HG02798 (cell line): ENCODE measurements at regions not wholly inside any gene's neighbourhood (a gene's known extent, or its start where the extent isn't known, plus 50 kb on each side); places are given as distances from the start of the nearest gene placed in this dataset.
"Not testable (repeated sequence)": the region's sequence is repeated elsewhere in the genome, so short reads cannot be mapped to it uniquely, and the experiment has no call there.

Source experiments
- ATAC-seq: cut with Tn5 transposase; IDR thresholded peaks from one replicate; pipeline ENCODE4 v1.9.1; 2021; ENCODE audit warnings: mild to moderate bottlenecking; ENCODE audit not compliant: unreplicated experiment, poor library complexity

GRCh38 chr14:58725871-58726270 is 88.1 kb downstream of the DACT1 start:
- ATAC-seq: no peak

GRCh38 chr14:58730792-58731464 is 93.2 kb downstream of the DACT1 start:
- no peak for ATAC-seq

GRCh38 chr14:58731465-58732293 is 93.9 kb downstream of the DACT1 start:
- ATAC-seq: no peak

GRCh38 chr14:58732387-58732786 is 94.6 kb downstream of the DACT1 start:
- no peak for ATAC-seq

- ATAC-seq: no peak
Observed at GRCh38 chr14:58733451-58734208, 95.9 kb downstream of the DACT1 start.

GRCh38 chr14:58735596-58735995 is 97.8 kb downstream of the DACT1 start:
- no peak for ATAC-seq

- no peak for ATAC-seq
Observed at GRCh38 chr14:58736606-58737005, 98.8 kb downstream of the DACT1 start.

GRCh38 chr14:58737511-58737910 is 99.7 kb downstream of the DACT1 start:
- no peak for ATAC-seq

- no peak for ATAC-seq
Observed at GRCh38 chr14:58738189-58738836, 100.6 kb downstream of the DACT1 start.

GRCh38 chr14:58738876-58739275 is 101.1 kb downstream of the DACT1 start:
- no peak for ATAC-seq

- peak; percentile 95 for ATAC-seq
Observed at GRCh38 chr14:58739674-58740073, 101.9 kb downstream of the DACT1 start.

- no peak for ATAC-seq
Observed at GRCh38 chr14:58740379-58740935, 102.7 kb downstream of the DACT1 start.

GRCh38 chr14:58744801-58745394 is 107.1 kb downstream of the DACT1 start:
- no peak for ATAC-seq

- ATAC-seq: no peak
Observed at GRCh38 chr14:58746261-58746660, 108.5 kb downstream of the DACT1 start.

GRCh38 chr14:58746701-58747100 is 108.9 kb downstream of the DACT1 start:
- no peak for ATAC-seq

GRCh38 chr14:58747181-58747580 is 109.4 kb downstream of the DACT1 start:
- ATAC-seq: no peak

- ATAC-seq: not testable (repeated sequence)
Observed at GRCh38 chr14:58748251-58748650, 110.5 kb downstream of the DACT1 start.

- ATAC-seq: peak; percentile 87
Observed at GRCh38 chr14:58749066-58749669, 111.4 kb downstream of the DACT1 start.
